ELF-1 (cell line): ENCODE measurements at regions not wholly inside any gene's neighbourhood (a gene's known extent, or its start where the extent isn't known, plus 50 kb on each side); places are given as distances from the start of the nearest gene placed in this dataset.

ENCODE experiments used
- DNase-seq: peaks from one replicate; pipeline ENCODE4 v3.0.0-alpha.2; 2016; ENCODE audit warnings: low read depth, low spot score

- DNase-seq: no peak
Observed at GRCh38 chr7:84248843-84249242, 54.3 kb upstream of the SEMA3A start.

GRCh38 chr7:84248267-84248666 lies 53.7 kb upstream of the SEMA3A start:
- DNase-seq: no peak

- DNase-seq: no peak
Observed at GRCh38 chr7:84247591-84247990, 53.0 kb upstream of the SEMA3A start.

GRCh38 chr7:84245835-84246234 lies 51.2 kb upstream of the SEMA3A start:
- peak; percentile 88 for DNase-seq
